ENCODE measurements at regions not wholly inside any gene's neighbourhood (a gene's known extent, or its start where the extent isn't known, plus 50 kb on each side); places are given as distances from the start of the nearest gene placed in this dataset.

- H3K4me1 ChIP-seq, result no peaks in the 10 kb centered on the region
- intact Hi-C loops (cut with DNase I; ENCODE audit: low total_unique reads), result no loop called here
- no peak overlapping the region for H3K4me3 ChIP-seq
- no peaks in the 10 kb centered on the region for H3K27me3 ChIP-seq
- no peak for DNase-seq (ENCODE audit: low spot score in 2 of 2)
- no peaks in the 10 kb centered on the region for H3K9me3 ChIP-seq
- H3K27ac ChIP-seq, result no peak overlapping the region
- no peak for TF ChIP-seq POLR2AphosphoS5 (IDR thresholded peaks at IDR 0.05)
- no peak for TF ChIP-seq POLR2A (IDR thresholded peaks at IDR 0.05)
- TF ChIP-seq, protein P1, sequence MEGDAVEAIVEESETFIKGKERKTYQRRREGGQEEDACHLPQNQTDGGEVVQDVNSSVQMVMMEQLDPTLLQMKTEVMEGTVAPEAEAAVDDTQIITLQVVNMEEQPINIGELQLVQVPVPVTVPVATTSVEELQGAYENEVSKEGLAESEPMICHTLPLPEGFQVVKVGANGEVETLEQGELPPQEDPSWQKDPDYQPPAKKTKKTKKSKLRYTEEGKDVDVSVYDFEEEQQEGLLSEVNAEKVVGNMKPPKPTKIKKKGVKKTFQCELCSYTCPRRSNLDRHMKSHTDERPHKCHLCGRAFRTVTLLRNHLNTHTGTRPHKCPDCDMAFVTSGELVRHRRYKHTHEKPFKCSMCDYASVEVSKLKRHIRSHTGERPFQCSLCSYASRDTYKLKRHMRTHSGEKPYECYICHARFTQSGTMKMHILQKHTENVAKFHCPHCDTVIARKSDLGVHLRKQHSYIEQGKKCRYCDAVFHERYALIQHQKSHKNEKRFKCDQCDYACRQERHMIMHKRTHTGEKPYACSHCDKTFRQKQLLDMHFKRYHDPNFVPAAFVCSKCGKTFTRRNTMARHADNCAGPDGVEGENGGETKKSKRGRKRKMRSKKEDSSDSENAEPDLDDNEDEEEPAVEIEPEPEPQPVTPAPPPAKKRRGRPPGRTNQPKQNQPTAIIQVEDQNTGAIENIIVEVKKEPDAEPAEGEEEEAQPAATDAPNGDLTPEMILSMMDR (IDR thresholded peaks at IDR 0.05), result no peak
- no peaks in the 10 kb centered on the region for H3K36me3 ChIP-seq
Observed at GRCh38 chr1:177656598-177656997, 313.3 kb downstream of the SEC16B start.

- H3K4me1 ChIP-seq, result no peaks in the 10 kb centered on the region
- no peaks in the 10 kb centered on the region for H3K27me3 ChIP-seq
- DNase-seq (ENCODE audit: low spot score in 2 of 2), result no peak
- H3K4me3 ChIP-seq, result no peak overlapping the region
- no peak overlapping the region for H3K27ac ChIP-seq
- H3K9me3 ChIP-seq, result no peaks in the 10 kb centered on the region
- no peaks in the 10 kb centered on the region for H3K36me3 ChIP-seq
- intact Hi-C loops (cut with DNase I; ENCODE audit: low total_unique reads), result no loop called here
- TF ChIP-seq POLR2AphosphoS5 (IDR thresholded peaks at IDR 0.05) (no peak), POLR2A (IDR thresholded peaks at IDR 0.05) (no peak)
- TF ChIP-seq, protein P1 (IDR thresholded peaks at IDR 0.05), result no peak
Observed at GRCh38 chr1:177650947-177651346, 318.9 kb downstream of the SEC16B start.

- DNase-seq (ENCODE audit: low spot score in 2 of 2), result no peak
- H3K27ac ChIP-seq, result no peak overlapping the region
- no peaks in the 10 kb centered on the region for H3K4me1 ChIP-seq
- H3K36me3 ChIP-seq, result no peaks in the 10 kb centered on the region
- intact Hi-C loops (cut with DNase I; ENCODE audit: low total_unique reads), result loop anchor here (5.0 kb wide), 1 partner anchor 1111 kb away; no protein-coding TSS in a partner anchor
- no peaks in the 10 kb centered on the region for H3K9me3 ChIP-seq
- H3K4me3 ChIP-seq, result no peak overlapping the region
- TF ChIP-seq, protein P1 (IDR thresholded peaks at IDR 0.05), result no peak
- no peak for TF ChIP-seq POLR2AphosphoS5 (IDR thresholded peaks at IDR 0.05)
- no peak for TF ChIP-seq POLR2A (IDR thresholded peaks at IDR 0.05)
- H3K27me3 ChIP-seq, result no peaks in the 10 kb centered on the region
Observed at GRCh38 chr1:177648731-177649265, 321.1 kb downstream of the SEC16B start.

GRCh38 chr1:177648138-177648537 is 321.7 kb downstream of the SEC16B start:
- Histone ChIP-seq H3K27ac (no peak overlapping the region), H3K36me3 (no peaks in the 10 kb centered on the region), H3K4me1 (no peaks in the 10 kb centered on the region), H3K27me3 (no peaks in the 10 kb centered on the region), H3K9me3 (no peaks in the 10 kb centered on the region), H3K4me3 (no peak overlapping the region)
- intact Hi-C loops (cut with DNase I; ENCODE audit: low total_unique reads), result loop anchor here (5.0 kb wide), 1 partner anchor 1111 kb away; no protein-coding TSS in a partner anchor
- no peak for DNase-seq (ENCODE audit: low spot score in 2 of 2)
- TF ChIP-seq POLR2AphosphoS5 (IDR thresholded peaks at IDR 0.05) (no peak), POLR2A (IDR thresholded peaks at IDR 0.05) (no peak)
- TF ChIP-seq, protein P1 (IDR thresholded peaks at IDR 0.05), result no peak

GRCh38 chr1:177646757-177647730 is 322.8 kb downstream of the SEC16B start:
- DNase-seq (ENCODE audit: low spot score in 2 of 2), result no peak
- no peaks in the 10 kb centered on the region for H3K9me3 ChIP-seq
- TF ChIP-seq, protein P1 (IDR thresholded peaks at IDR 0.05), result no peak
- TF ChIP-seq POLR2A (IDR thresholded peaks at IDR 0.05) (no peak), POLR2AphosphoS5 (IDR thresholded peaks at IDR 0.05) (no peak)
- intact Hi-C loops (cut with DNase I; ENCODE audit: low total_unique reads), result loop anchor here (5.0 kb wide), 1 partner anchor 1110 kb away; no protein-coding TSS in a partner anchor
- no peaks in the 10 kb centered on the region for H3K27me3 ChIP-seq
- H3K4me3 ChIP-seq, result no peak overlapping the region
- H3K4me1 ChIP-seq, result no peaks in the 10 kb centered on the region
- H3K36me3 ChIP-seq, result no peaks in the 10 kb centered on the region
- H3K27ac ChIP-seq, result no peak overlapping the region

Data from breast epithelium (tissue), 4 donors.